NCI-H526 treated with DMSO at 0.1 percent for 48 hours (cell line): ENCODE measurements at regions not wholly inside any gene's neighbourhood (a gene's known extent, or its start where the extent isn't known, plus 50 kb on each side); places are given as distances from the start of the nearest gene placed in this dataset.
"Not testable (repeated sequence)": the region's sequence is repeated elsewhere in the genome, so short reads cannot be mapped to it uniquely, and the experiment has no call there.

Experiments used
- DNase-seq: peaks from one replicate; lab custom pipeline; 2025; lab: John Stamatoyannopoulos, UW

- no peak for DNase-seq
These were observed 64.7 kb upstream of the APCDD1L start for GRCh38 chr20:58579819-58580473.

GRCh38 chr20:58579069-58579818, 64.0 kb upstream of the APCDD1L start:
- no peak for DNase-seq

GRCh38 chr20:58577871-58578598, 62.8 kb upstream of the APCDD1L start:
- DNase-seq: no peak

GRCh38 chr20:58577139-58577806, 62.1 kb upstream of the APCDD1L start:
- no peak for DNase-seq

GRCh38 chr20:58576603-58576970, 61.4 kb upstream of the APCDD1L start:
- no peak for DNase-seq

- DNase-seq: no peak
These were observed 60.8 kb upstream of the APCDD1L start for GRCh38 chr20:58575776-58576602.

GRCh38 chr20:58574469-58574868, 59.3 kb upstream of the APCDD1L start:
- DNase-seq: no peak

- DNase-seq: no peak
These were observed 58.8 kb upstream of the APCDD1L start for GRCh38 chr20:58573986-58574385.

- DNase-seq: no peak
These were observed 58.1 kb upstream of the APCDD1L start for GRCh38 chr20:58573257-58573656.

- DNase-seq: not testable (repeated sequence)
These were observed 57.2 kb upstream of the APCDD1L start for GRCh38 chr20:58572428-58572763.

- no peak for DNase-seq
These were observed 56.7 kb upstream of the APCDD1L start for GRCh38 chr20:58571693-58572427.

- no peak for DNase-seq
These were observed 56.1 kb upstream of the APCDD1L start for GRCh38 chr20:58571356-58571692.

GRCh38 chr20:58570204-58570859, 55.1 kb upstream of the APCDD1L start:
- DNase-seq: no peak

- no peak for DNase-seq
These were observed 54.3 kb upstream of the APCDD1L start for GRCh38 chr20:58569241-58570125.

- no peak for DNase-seq
These were observed 53.5 kb upstream of the APCDD1L start for GRCh38 chr20:58568483-58569240.

- DNase-seq: peak; percentile 69
These were observed 52.9 kb upstream of the APCDD1L start for GRCh38 chr20:58568126-58568482.

GRCh38 chr20:58567437-58567836, 52.2 kb upstream of the APCDD1L start:
- DNase-seq: no peak

- DNase-seq: no peak
These were observed 51.8 kb upstream of the APCDD1L start for GRCh38 chr20:58566981-58567380.
